HEK293 (cell line): ENCODE measurements at regions not wholly inside any gene's neighbourhood (a gene's known extent, or its start where the extent isn't known, plus 50 kb on each side); places are given as distances from the start of the nearest gene placed in this dataset.

ENCODE experiments used
- GFI1B ChIP-seq: fragments of 450-650 bp; formaldehyde crosslinking; IDR thresholded peaks from 2 replicates; pipeline ENCODE4 v1.5.1; 2016; ENCODE audit warnings: missing biosample characterization, missing genetic modification characterization
- GLI2 ChIP-seq: fragments of 450-650 bp; formaldehyde crosslinking; IDR thresholded peaks from 2 replicates; pipeline ENCODE4; 2017; ENCODE audit warnings: missing biosample characterization, missing genetic modification characterization, low read depth, borderline replicate concordance
- HOXA7 ChIP-seq: sonication (generic); formaldehyde crosslinking; IDR thresholded peaks from 2 replicates; pipeline ENCODE4 v1.8.1; 2022; ENCODE audit warnings: missing genetic modification reagents, borderline replicate concordance
- KLF16 ChIP-seq: fragments of 450-650 bp; formaldehyde crosslinking; IDR thresholded peaks from 2 replicates; pipeline ENCODE4 v1.5.1; 2017; ENCODE audit warnings: missing biosample characterization, missing genetic modification characterization
- MZF1 ChIP-seq: fragments of 450-650 bp; formaldehyde crosslinking; IDR thresholded peaks from 2 replicates; pipeline ENCODE4 v1.5.1; 2017; ENCODE audit warnings: missing biosample characterization, missing genetic modification characterization, borderline replicate concordance
- PBX3 ChIP-seq: sonication (generic); formaldehyde crosslinking; IDR thresholded peaks from 2 replicates; pipeline ENCODE4 v1.8.1; 2022; ENCODE audit warnings: mild to moderate bottlenecking, moderate library complexity, missing genetic modification reagents
- RBAK ChIP-seq: fragments of 450-650 bp; formaldehyde crosslinking; IDR thresholded peaks from 2 replicates; pipeline ENCODE4 v1.5.1; 2016; ENCODE audit warnings: missing biosample characterization, missing genetic modification characterization
- REPIN1 ChIP-seq: fragments of 450-650 bp; formaldehyde crosslinking; IDR thresholded peaks from 2 replicates; pipeline ENCODE4 v1.5.1; 2017; ENCODE audit warnings: missing biosample characterization, missing genetic modification characterization, low read depth
- SALL2 ChIP-seq: fragments of 450-650 bp; formaldehyde crosslinking; IDR thresholded peaks from 2 replicates; pipeline ENCODE4 v1.5.0; 2017; ENCODE audit warnings: missing biosample characterization, mild to moderate bottlenecking, missing genetic modification characterization, borderline replicate concordance
- SP2 ChIP-seq: fragments of 450-650 bp; formaldehyde crosslinking; IDR thresholded peaks from 2 replicates; pipeline ENCODE4 v1.5.1; 2016; ENCODE audit warnings: missing biosample characterization, missing genetic modification characterization
- TRIM28 ChIP-seq: IDR thresholded peaks from 2 replicates; pipeline ENCODE4 v1.6.1; 2011; ENCODE audit warnings: low read length, control low read depth, borderline replicate concordance
- ZBTB20 ChIP-seq: fragments of 450-650 bp; formaldehyde crosslinking; IDR thresholded peaks from 2 replicates; pipeline ENCODE4 v1.5.1; 2016; ENCODE audit warnings: missing biosample characterization, missing genetic modification characterization
- ZFP3 ChIP-seq: fragments of 450-650 bp; formaldehyde crosslinking; IDR thresholded peaks from 2 replicates; pipeline ENCODE4 v1.5.1; 2016; ENCODE audit warnings: low read depth, missing biosample characterization, missing genetic modification characterization
- ZNF10 ChIP-seq: fragments of 450-650 bp; formaldehyde crosslinking; IDR thresholded peaks from 2 replicates; pipeline ENCODE4 v1.5.1; 2017; ENCODE audit warnings: missing biosample characterization, missing genetic modification characterization
- ZNF133 ChIP-seq: fragments of 450-650 bp; formaldehyde crosslinking; IDR thresholded peaks from 2 replicates; pipeline ENCODE4 v1.5.1; 2016; ENCODE audit warnings: missing biosample characterization, missing genetic modification characterization
- ZNF146 ChIP-seq: fragments of 450-650 bp; formaldehyde crosslinking; IDR thresholded peaks from 2 replicates; pipeline ENCODE4 v1.5.1; 2016; ENCODE audit warnings: missing biosample characterization, missing genetic modification characterization
- ZNF19 ChIP-seq: fragments of 450-650 bp; formaldehyde crosslinking; IDR thresholded peaks from 2 replicates; pipeline ENCODE4; 2016; ENCODE audit warnings: missing biosample characterization, missing genetic modification characterization, low read depth
- ZNF2 ChIP-seq: fragments of 450-650 bp; formaldehyde crosslinking; IDR thresholded peaks from 2 replicates; pipeline ENCODE4 v1.5.1; 2016; ENCODE audit warnings: missing biosample characterization, missing genetic modification characterization
- ZNF302 ChIP-seq: fragments of 450-650 bp; formaldehyde crosslinking; IDR thresholded peaks from 2 replicates; pipeline ENCODE4 v1.5.1; 2016; ENCODE audit warnings: missing biosample characterization, missing genetic modification characterization, low read depth
- ZNF366 ChIP-seq: fragments of 450-650 bp; formaldehyde crosslinking; conservative IDR thresholded peaks from 2 replicates; pipeline ENCODE4 v1.5.1; 2016; ENCODE audit warnings: missing biosample characterization, missing genetic modification characterization
- ZNF394 ChIP-seq: fragments of 450-650 bp; formaldehyde crosslinking; IDR thresholded peaks from 2 replicates; pipeline ENCODE4 v1.5.1; 2016; ENCODE audit warnings: missing biosample characterization, missing genetic modification characterization, mild to moderate bottlenecking, moderate library complexity, borderline replicate concordance
- ZNF488 ChIP-seq: fragments of 450-650 bp; formaldehyde crosslinking; IDR thresholded peaks from 2 replicates; pipeline ENCODE4 v1.5.1; 2016; ENCODE audit warnings: missing biosample characterization, missing genetic modification characterization
- ZNF529 ChIP-seq: fragments of 450-650 bp; formaldehyde crosslinking; IDR thresholded peaks from 2 replicates; pipeline ENCODE4 v1.5.1; 2017; ENCODE audit warnings: missing genetic modification characterization, missing biosample characterization; ENCODE audit not compliant: insufficient replicate concordance
- ZNF530 ChIP-seq: fragments of 450-650 bp; formaldehyde crosslinking; IDR thresholded peaks from 2 replicates; pipeline ENCODE4 v1.5.1; 2016; ENCODE audit warnings: low read depth, missing biosample characterization, missing genetic modification characterization
- ZNF610 ChIP-seq: fragments of 450-650 bp; formaldehyde crosslinking; IDR thresholded peaks from 2 replicates; pipeline ENCODE4 v1.5.1; 2016; ENCODE audit warnings: missing biosample characterization, missing genetic modification characterization, borderline replicate concordance
- ZNF629 ChIP-seq: fragments of 450-650 bp; formaldehyde crosslinking; IDR thresholded peaks from 2 replicates; pipeline ENCODE4 v1.5.1; 2017; ENCODE audit warnings: missing biosample characterization, missing genetic modification characterization
- ZNF660 ChIP-seq: fragments of 450-650 bp; IDR thresholded peaks from 2 replicates; pipeline ENCODE4 v1.5.1; 2018; ENCODE audit warnings: missing biosample characterization, mild to moderate bottlenecking, missing genetic modification characterization
- ZNF692 ChIP-seq: fragments of 450-650 bp; formaldehyde crosslinking; IDR thresholded peaks from 2 replicates; pipeline ENCODE4 v1.5.1; 2016; ENCODE audit warnings: missing biosample characterization, missing genetic modification characterization
- ZNF707 ChIP-seq: fragments of 450-650 bp; formaldehyde crosslinking; IDR thresholded peaks from 2 replicates; pipeline ENCODE4 v1.5.1; 2016; ENCODE audit warnings: missing biosample characterization, missing genetic modification characterization
- ZNF768 ChIP-seq: fragments of 450-650 bp; formaldehyde crosslinking; IDR thresholded peaks from 2 replicates; pipeline ENCODE4 v1.5.1; 2018; ENCODE audit warnings: missing biosample characterization, mild to moderate bottlenecking, missing genetic modification characterization
- ZSCAN18 ChIP-seq: fragments of 450-650 bp; formaldehyde crosslinking; IDR thresholded peaks from 2 replicates; pipeline ENCODE4 v1.5.1; 2016; ENCODE audit warnings: missing biosample characterization, missing genetic modification characterization
- ZXDB ChIP-seq: fragments of 450-650 bp; formaldehyde crosslinking; IDR thresholded peaks from 2 replicates; pipeline ENCODE4 v1.5.1; 2016; ENCODE audit warnings: missing biosample characterization, missing genetic modification characterization
- TF ChIP-seq, protein P1 (sequence below): fragments of 450-650 bp; IDR thresholded peaks from 2 replicates; pipeline ENCODE4 v1.5.1; 2018; ENCODE audit warnings: missing biosample characterization, missing genetic modification characterization
- TF ChIP-seq, protein P2 (sequence below): fragments of 450-650 bp; formaldehyde crosslinking; optimal IDR thresholded peaks from 2 replicates; pipeline ENCODE3; 2016; ENCODE audit warnings: missing biosample characterization, mild to moderate bottlenecking, missing genetic modification characterization

DNA sequence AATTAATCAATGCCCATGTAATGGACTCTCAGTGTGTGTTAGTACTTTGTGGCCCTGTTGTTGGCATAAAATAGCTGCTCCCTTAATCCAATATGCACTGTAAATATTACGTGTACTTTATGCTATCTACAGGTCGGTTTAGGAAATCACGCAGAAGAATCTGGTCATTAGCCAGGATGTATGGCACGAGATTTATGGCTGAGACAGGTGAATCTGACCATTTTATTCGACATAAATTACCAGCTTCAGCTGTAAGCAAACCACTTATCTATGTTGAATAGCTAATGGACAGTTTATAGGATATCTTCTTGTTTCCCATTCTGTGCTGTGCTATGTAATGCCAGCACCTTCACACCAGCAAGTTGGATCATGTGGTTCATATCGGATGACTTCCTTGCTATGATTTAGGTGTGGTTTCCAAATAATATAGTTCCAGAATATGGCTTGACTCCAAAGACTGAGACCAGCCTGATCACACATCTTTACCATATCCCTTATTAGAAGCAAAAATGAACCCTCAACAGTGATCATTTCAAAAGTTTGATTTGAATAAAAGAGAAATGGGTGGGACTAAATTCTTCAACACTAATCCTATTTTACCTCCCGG is 301.4 kb downstream of the AHR start (continued):
- TF ChIP-seq KLF16 (peak; percentile 36; the same call in 1 of the 2 replicates), REPIN1 (no peak), ZNF768 (no peak), ZNF610 (tag by site-specific recombination) (no peak), ZNF530 (no peak), ZNF692 (tag by site-specific recombination) (no peak; the same call in 1 of the 2 replicates), ZNF133 (no peak), SALL2 (tag by site-specific recombination) (no peak), ZNF2 (tag by site-specific recombination) (no peak), ZNF10 (tag by site-specific recombination) (peak; percentile 46; the same call in 1 of the 2 replicates), HOXA7 (no peak), ZNF394 (tag by site-specific recombination) (peak; percentile 70), TRIM28 (no peak), ZNF629 (tag by site-specific recombination) (peak; percentile 86), GLI2 (tag by site-specific recombination) (peak; percentile 82), ZNF146 (tag by site-specific recombination) (peak; percentile 52; the same call in 1 of the 2 replicates), RBAK (no peak), ZBTB20 (tag by site-specific recombination) (no peak), MZF1 (tag by site-specific recombination) (no peak), ZXDB (tag by site-specific recombination) (no peak), ZNF707 (no peak), ZNF488 (0 out of 2 replicates have a peak, but pooled peaks have one; percentile 21), SP2 (peak; percentile 16; the same call in 1 of the 2 replicates), GFI1B (tag by site-specific recombination) (peak; percentile 97), ZNF660 (tag by site-specific recombination) (no peak), ZNF529 (tag by site-specific recombination) (no peak), ZSCAN18 (tag by site-specific recombination) (no peak), ZFP3 (tag by site-specific recombination) (no peak), ZNF366 (tag by site-specific recombination) (peak; percentile 99), ZNF19 (tag by site-specific recombination) (no peak), PBX3 (CRISPR knock-in tag) (no peak), ZNF302 (tag by site-specific recombination) (no peak)
- TF ChIP-seq, protein P1, sequence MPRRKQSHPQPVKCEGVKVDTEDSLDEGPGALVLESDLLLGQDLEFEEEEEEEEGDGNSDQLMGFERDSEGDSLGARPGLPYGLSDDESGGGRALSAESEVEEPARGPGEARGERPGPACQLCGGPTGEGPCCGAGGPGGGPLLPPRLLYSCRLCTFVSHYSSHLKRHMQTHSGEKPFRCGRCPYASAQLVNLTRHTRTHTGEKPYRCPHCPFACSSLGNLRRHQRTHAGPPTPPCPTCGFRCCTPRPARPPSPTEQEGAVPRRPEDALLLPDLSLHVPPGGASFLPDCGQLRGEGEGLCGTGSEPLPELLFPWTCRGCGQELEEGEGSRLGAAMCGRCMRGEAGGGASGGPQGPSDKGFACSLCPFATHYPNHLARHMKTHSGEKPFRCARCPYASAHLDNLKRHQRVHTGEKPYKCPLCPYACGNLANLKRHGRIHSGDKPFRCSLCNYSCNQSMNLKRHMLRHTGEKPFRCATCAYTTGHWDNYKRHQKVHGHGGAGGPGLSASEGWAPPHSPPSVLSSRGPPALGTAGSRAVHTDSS (tag by site-specific recombination) = no peak
- TF ChIP-seq, protein P2, sequence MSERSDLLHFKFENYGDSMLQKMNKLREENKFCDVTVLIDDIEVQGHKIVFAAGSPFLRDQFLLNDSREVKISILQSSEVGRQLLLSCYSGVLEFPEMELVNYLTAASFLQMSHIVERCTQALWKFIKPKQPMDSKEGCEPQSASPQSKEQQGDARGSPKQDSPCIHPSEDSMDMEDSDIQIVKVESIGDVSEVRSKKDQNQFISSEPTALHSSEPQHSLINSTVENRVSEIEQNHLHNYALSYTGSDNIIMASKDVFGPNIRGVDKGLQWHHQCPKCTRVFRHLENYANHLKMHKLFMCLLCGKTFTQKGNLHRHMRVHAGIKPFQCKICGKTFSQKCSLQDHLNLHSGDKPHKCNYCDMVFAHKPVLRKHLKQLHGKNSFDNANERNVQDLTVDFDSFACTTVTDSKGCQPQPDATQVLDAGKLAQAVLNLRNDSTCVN (tag by site-specific recombination) = no peak
